ENCODE measurements at regions not wholly inside any gene's neighbourhood (a gene's known extent, or its start where the extent isn't known, plus 50 kb on each side); places are given as distances from the start of the nearest gene placed in this dataset.
"Not testable (repeated sequence)": the region's sequence is repeated elsewhere in the genome, so short reads cannot be mapped to it uniquely, and the experiment has no call there.

DNA sequence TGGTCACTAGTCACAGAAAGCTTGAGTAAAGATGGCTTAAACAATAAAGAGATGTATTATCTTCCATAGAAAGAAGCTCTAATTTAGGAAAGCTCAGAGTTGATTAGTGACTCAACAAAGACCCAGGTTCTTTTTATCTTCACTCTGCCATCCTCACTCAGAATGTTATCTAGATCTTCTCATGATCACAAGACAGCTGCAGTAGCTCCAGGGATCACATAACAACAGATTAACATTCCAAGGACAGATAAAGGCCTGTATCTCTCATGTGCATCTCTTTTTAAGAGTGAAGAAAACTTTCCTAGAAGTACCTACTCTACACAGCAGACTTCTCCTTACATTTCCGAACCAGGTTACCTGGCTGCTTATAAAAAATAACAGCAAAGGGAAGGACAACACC, 368.7 kb upstream of the PROX1 start:
- Histone ChIP-seq H3K36me3 (no peaks in the 10 kb centered on the region), H3K4me1 (no peaks in the 10 kb centered on the region), H3K27me3 (no peaks in the 10 kb centered on the region), H3K27ac (no peak overlapping the region), H3K4me3 (no peak overlapping the region), H3K9me3 (no peaks in the 10 kb centered on the region)
- no peak for DNase-seq (ENCODE audit: low spot score in 2 of 2)
- intact Hi-C loops (cut with DNase I; ENCODE audit: low total_unique reads), result no loop called here
- TF ChIP-seq, protein P1, sequence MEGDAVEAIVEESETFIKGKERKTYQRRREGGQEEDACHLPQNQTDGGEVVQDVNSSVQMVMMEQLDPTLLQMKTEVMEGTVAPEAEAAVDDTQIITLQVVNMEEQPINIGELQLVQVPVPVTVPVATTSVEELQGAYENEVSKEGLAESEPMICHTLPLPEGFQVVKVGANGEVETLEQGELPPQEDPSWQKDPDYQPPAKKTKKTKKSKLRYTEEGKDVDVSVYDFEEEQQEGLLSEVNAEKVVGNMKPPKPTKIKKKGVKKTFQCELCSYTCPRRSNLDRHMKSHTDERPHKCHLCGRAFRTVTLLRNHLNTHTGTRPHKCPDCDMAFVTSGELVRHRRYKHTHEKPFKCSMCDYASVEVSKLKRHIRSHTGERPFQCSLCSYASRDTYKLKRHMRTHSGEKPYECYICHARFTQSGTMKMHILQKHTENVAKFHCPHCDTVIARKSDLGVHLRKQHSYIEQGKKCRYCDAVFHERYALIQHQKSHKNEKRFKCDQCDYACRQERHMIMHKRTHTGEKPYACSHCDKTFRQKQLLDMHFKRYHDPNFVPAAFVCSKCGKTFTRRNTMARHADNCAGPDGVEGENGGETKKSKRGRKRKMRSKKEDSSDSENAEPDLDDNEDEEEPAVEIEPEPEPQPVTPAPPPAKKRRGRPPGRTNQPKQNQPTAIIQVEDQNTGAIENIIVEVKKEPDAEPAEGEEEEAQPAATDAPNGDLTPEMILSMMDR (IDR thresholded peaks at IDR 0.05), result no peak
- TF ChIP-seq POLR2A (IDR thresholded peaks at IDR 0.05) (no peak), POLR2AphosphoS5 (IDR thresholded peaks at IDR 0.05) (no peak)

DNA sequence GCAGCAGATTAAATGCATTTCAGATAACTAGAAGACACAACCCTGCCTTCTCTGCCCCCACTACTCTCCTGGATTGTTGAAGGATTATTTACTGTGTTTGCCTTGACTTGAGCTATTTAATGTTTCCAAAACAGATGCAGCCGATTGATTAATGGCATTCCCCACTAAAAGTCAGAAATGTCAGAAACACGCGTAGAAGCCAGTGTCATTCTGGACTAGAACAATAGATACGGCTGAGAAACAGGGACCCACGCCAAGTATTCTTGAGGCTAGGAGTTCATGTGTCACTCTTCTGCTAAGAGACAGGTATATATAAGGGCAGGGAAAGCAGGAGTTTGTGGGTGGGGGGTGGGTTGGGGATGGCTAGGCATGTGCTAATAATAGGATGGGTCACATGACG, 366.7 kb upstream of the PROX1 start:
- no peak overlapping the region for H3K27ac ChIP-seq
- H3K36me3 ChIP-seq, result no peaks in the 10 kb centered on the region
- no peak overlapping the region for H3K4me3 ChIP-seq
- intact Hi-C loops (cut with DNase I; ENCODE audit: low total_unique reads), result no loop called here
- TF ChIP-seq POLR2A (IDR thresholded peaks at IDR 0.05) (no peak), POLR2AphosphoS5 (IDR thresholded peaks at IDR 0.05) (no peak)
- TF ChIP-seq, protein P1 (IDR thresholded peaks at IDR 0.05), result no peak
- H3K9me3 ChIP-seq, result no peaks in the 10 kb centered on the region
- no peak for DNase-seq (ENCODE audit: low spot score in 2 of 2)
- no peaks in the 10 kb centered on the region for H3K4me1 ChIP-seq
- H3K27me3 ChIP-seq, result no peaks in the 10 kb centered on the region

DNA sequence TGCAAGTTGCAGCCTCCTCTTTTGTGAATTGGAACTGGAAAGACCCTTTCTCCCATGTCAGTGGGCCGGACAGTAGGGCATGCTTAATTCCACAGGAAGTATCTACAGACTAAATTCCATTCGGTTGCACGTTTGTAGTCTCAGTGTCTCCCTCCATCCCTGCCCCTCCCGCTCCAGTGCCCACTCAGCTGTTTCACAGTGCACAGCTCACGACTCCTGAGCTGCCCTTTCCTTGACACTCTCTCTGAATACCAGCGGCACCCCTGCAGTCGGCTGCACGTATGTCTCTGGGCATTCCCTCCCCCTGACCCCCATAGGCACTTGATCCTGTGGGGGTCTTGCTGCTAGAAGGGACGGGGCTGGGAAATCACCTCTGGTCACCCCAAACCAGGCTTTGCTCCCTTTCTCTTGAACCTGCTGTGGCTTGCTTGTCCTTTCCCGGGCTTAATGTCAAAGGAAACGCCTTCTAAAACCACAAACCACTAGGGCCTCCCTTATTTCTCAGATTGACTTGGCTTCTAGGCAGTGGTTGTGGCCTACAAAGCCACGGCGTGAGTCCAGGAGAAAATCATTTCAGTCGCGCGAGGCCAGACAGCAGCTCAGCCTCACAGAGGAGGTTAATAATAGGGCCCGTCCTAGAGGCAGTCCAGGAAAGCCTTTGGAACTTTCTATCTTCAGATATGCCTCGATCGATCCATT, 365.3 kb upstream of the PROX1 start:
- intact Hi-C loops (cut with DNase I; ENCODE audit: low total_unique reads), result no loop called here
- Histone ChIP-seq H3K27me3 (no peaks in the 10 kb centered on the region), H3K4me3 (no peak overlapping the region), H3K4me1 (no peaks in the 10 kb centered on the region), H3K9me3 (no peaks in the 10 kb centered on the region), H3K36me3 (no peaks in the 10 kb centered on the region), H3K27ac (no peak overlapping the region)
- no peak for DNase-seq (ENCODE audit: low spot score in 2 of 2)
- TF ChIP-seq, protein P1 (IDR thresholded peaks at IDR 0.05), result no peak
- TF ChIP-seq POLR2A (IDR thresholded peaks at IDR 0.05), result no peak
- no peak for TF ChIP-seq POLR2AphosphoS5 (IDR thresholded peaks at IDR 0.05)

GRCh38 chr1:213623064-213623581, 364.6 kb upstream of the PROX1 start:
- Histone ChIP-seq H3K9me3 (no peaks in the 10 kb centered on the region), H3K27ac (no peak overlapping the region), H3K27me3 (no peaks in the 10 kb centered on the region), H3K36me3 (no peaks in the 10 kb centered on the region), H3K4me3 (no peak overlapping the region), H3K4me1 (no peaks in the 10 kb centered on the region)
- TF ChIP-seq POLR2A (IDR thresholded peaks at IDR 0.05) (no peak), POLR2AphosphoS5 (IDR thresholded peaks at IDR 0.05) (no peak)
- TF ChIP-seq, protein P1 (IDR thresholded peaks at IDR 0.05), result no peak
- intact Hi-C loops (cut with DNase I; ENCODE audit: low total_unique reads), result no loop called here
- no peak for DNase-seq (ENCODE audit: low spot score in 2 of 2)

- Histone ChIP-seq H3K4me3 (no peak overlapping the region), H3K9me3 (no peaks in the 10 kb centered on the region), H3K4me1 (no peaks in the 10 kb centered on the region), H3K27me3 (no peaks in the 10 kb centered on the region), H3K27ac (no peak overlapping the region), H3K36me3 (no peaks in the 10 kb centered on the region)
- no peak for DNase-seq (ENCODE audit: low spot score in 2 of 2)
- intact Hi-C loops (cut with DNase I; ENCODE audit: low total_unique reads), result no loop called here
- TF ChIP-seq POLR2A (IDR thresholded peaks at IDR 0.05) (no peak), POLR2AphosphoS5 (IDR thresholded peaks at IDR 0.05) (no peak)
- TF ChIP-seq, protein P1 (IDR thresholded peaks at IDR 0.05), result no peak
Observed at GRCh38 chr1:213623862-213624261, 363.9 kb upstream of the PROX1 start.

- H3K4me1 ChIP-seq; H3K9me3 ChIP-seq; H3K36me3 ChIP-seq; DNase-seq (ENCODE audit: low spot score in 2 of 2); H3K27me3 ChIP-seq; intact Hi-C loops (cut with DNase I; ENCODE audit: low total_unique reads); H3K4me3 ChIP-seq; H3K27ac ChIP-seq: not testable (repeated sequence)
Observed at GRCh38 chr1:213636778-213637177, 351.0 kb upstream of the PROX1 start.
